ENCODE measurements at regions not wholly inside any gene's neighbourhood (a gene's known extent, or its start where the extent isn't known, plus 50 kb on each side); places are given as distances from the start of the nearest gene placed in this dataset.
"Not testable (repeated sequence)": the region's sequence is repeated elsewhere in the genome, so short reads cannot be mapped to it uniquely, and the experiment has no call there.

GRCh38 chr15:69660114-69660513 is 207.5 kb downstream of the RPLP1 start:
- DNase-seq: no peak

- no peak for DNase-seq
These were observed 208.2 kb downstream of the RPLP1 start for GRCh38 chr15:69660658-69661405.

- DNase-seq: no peak
These were observed 208.8 kb downstream of the RPLP1 start for GRCh38 chr15:69661446-69661845.

- DNase-seq: no peak
These were observed 209.4 kb downstream of the RPLP1 start for GRCh38 chr15:69661871-69662644.

GRCh38 chr15:69662645-69663000 is 210.0 kb downstream of the RPLP1 start:
- no peak for DNase-seq

GRCh38 chr15:69663441-69663840 is 210.8 kb downstream of the RPLP1 start:
- no peak for DNase-seq

GRCh38 chr15:69663982-69664381 is 211.4 kb downstream of the RPLP1 start:
- no peak for DNase-seq

GRCh38 chr15:69664572-69665571 is 212.3 kb downstream of the RPLP1 start:
- no peak for DNase-seq

- DNase-seq: no peak
These were observed 213.1 kb downstream of the RPLP1 start for GRCh38 chr15:69665641-69666111.

- peak in 1 of 5 experiments; percentile 37 for DNase-seq
These were observed 213.8 kb downstream of the RPLP1 start for GRCh38 chr15:69666441-69666882.

- no peak for DNase-seq
These were observed 214.5 kb downstream of the RPLP1 start for GRCh38 chr15:69666921-69667811.

- DNase-seq: peak in 1 of 5 experiments; percentile 6
These were observed 215.6 kb downstream of the RPLP1 start for GRCh38 chr15:69668039-69668705.

- DNase-seq: peak in 2 of 5 experiments; percentile 22 to 72
These were observed 216.3 kb downstream of the RPLP1 start for GRCh38 chr15:69668963-69669362.

- no peak for DNase-seq
These were observed 216.8 kb downstream of the RPLP1 start for GRCh38 chr15:69669446-69669845.

GRCh38 chr15:69673291-69673881 is 220.8 kb downstream of the RPLP1 start:
- DNase-seq: no peak

- no peak for DNase-seq
These were observed 223.1 kb downstream of the RPLP1 start for GRCh38 chr15:69675731-69676130.

GRCh38 chr15:69677403-69677802 is 224.8 kb downstream of the RPLP1 start:
- no peak for DNase-seq

- DNase-seq: peak in 2 of 5 experiments; percentile 5 to 48
These were observed 227.1 kb downstream of the RPLP1 start for GRCh38 chr15:69679623-69680228.

- DNase-seq: not testable (repeated sequence)
These were observed 232.2 kb downstream of the RPLP1 start for GRCh38 chr15:69684823-69685222.

Measured in T-helper 2 cell (primary cell).